ENCODE measurements at regions not wholly inside any gene's neighbourhood (a gene's known extent, or its start where the extent isn't known, plus 50 kb on each side); places are given as distances from the start of the nearest gene placed in this dataset.

- no peak for TF ChIP-seq CTCF (IDR thresholded peaks at IDR 0.05; ENCODE audit: low read depth, low read length, missing input control)
- TF ChIP-seq REST (IDR thresholded peaks at IDR 0.05): no peak
Measured at GRCh38 chr16:79503511-79503910, 97.0 kb downstream of the MAF start.
